Fibroblast of skin of right biceps (primary cell): ENCODE measurements at regions not wholly inside any gene's neighbourhood (a gene's known extent, or its start where the extent isn't known, plus 50 kb on each side); places are given as distances from the start of the nearest gene placed in this dataset.

ENCODE experiments used
- DNase-seq: peaks from one replicate; pipeline ENCODE4 v3.0.0-alpha.2; 2013

- no peak for DNase-seq
Observed at GRCh38 chr18:68330658-68331057, 384.2 kb downstream of the TMX3 start.

- no peak for DNase-seq
Observed at GRCh38 chr18:68323921-68324320, 391.0 kb downstream of the TMX3 start.

- peak; percentile 35 for DNase-seq
Observed at GRCh38 chr18:68316636-68317035, 398.3 kb downstream of the TMX3 start.

- peak; percentile 53 for DNase-seq
Observed at GRCh38 chr18:68314403-68314802, 400.5 kb downstream of the TMX3 start.

- no peak for DNase-seq
Observed at GRCh38 chr18:68301441-68301840, 413.5 kb downstream of the TMX3 start.

- DNase-seq = no peak
Observed at GRCh38 chr18:68299906-68300305, 415.0 kb downstream of the TMX3 start.

- no peak for DNase-seq
Observed at GRCh38 chr18:68298330-68298729, 416.6 kb downstream of the TMX3 start.

GRCh38 chr18:68288408-68288807 lies 426.5 kb downstream of the TMX3 start:
- DNase-seq = no peak

GRCh38 chr18:68284236-68284780 lies 430.6 kb downstream of the TMX3 start:
- DNase-seq = no peak

GRCh38 chr18:68283834-68284233 lies 431.1 kb downstream of the TMX3 start:
- DNase-seq = no peak

GRCh38 chr18:68282232-68282631 lies 432.7 kb downstream of the TMX3 start:
- no peak for DNase-seq

GRCh38 chr18:68275616-68276015 lies 439.3 kb downstream of the TMX3 start:
- DNase-seq = peak; percentile 87

GRCh38 chr18:68270017-68270416 lies 444.9 kb downstream of the TMX3 start:
- no peak for DNase-seq

- peak; percentile 92 for DNase-seq
Observed at GRCh38 chr18:68267583-68267982, 447.3 kb downstream of the TMX3 start.

GRCh38 chr18:68263481-68263880 lies 451.4 kb downstream of the TMX3 start:
- peak; percentile 57 for DNase-seq

GRCh38 chr18:68262690-68263294 lies 452.1 kb downstream of the TMX3 start:
- DNase-seq = peak; percentile 90

- DNase-seq = no peak
Observed at GRCh38 chr18:68256418-68257067, 458.4 kb downstream of the TMX3 start.

- DNase-seq = peak; percentile 71
Observed at GRCh38 chr18:68244786-68245185, 470.1 kb downstream of the TMX3 start.

GRCh38 chr18:68241881-68242280 lies 473.0 kb downstream of the TMX3 start:
- no peak for DNase-seq

- DNase-seq = peak; percentile 4
Observed at GRCh38 chr18:68234676-68235075, 480.2 kb downstream of the TMX3 start.

- no peak for DNase-seq
Observed at GRCh38 chr18:68234131-68234530, 480.8 kb downstream of the TMX3 start.

GRCh38 chr18:68233018-68233417 lies 481.9 kb downstream of the TMX3 start:
- no peak for DNase-seq

- DNase-seq = no peak
Observed at GRCh38 chr18:68229351-68229750, 485.6 kb downstream of the TMX3 start.

GRCh38 chr18:68221111-68221724 lies 493.7 kb downstream of the TMX3 start:
- peak; percentile 77 for DNase-seq
